Stimulated activated CD8-positive, alpha-beta memory T cell treated with anti-CD3 and anti-CD28 coated beads, Interleukin-4, amount 100 ng/mL, for 48 hours (primary cell): ENCODE measurements at regions not wholly inside any gene's neighbourhood (a gene's known extent, or its start where the extent isn't known, plus 50 kb on each side); places are given as distances from the start of the nearest gene placed in this dataset.

Source experiments
- DNase-seq: peaks from one replicate; pipeline ENCODE4 v3.0.0-alpha.2; 2020

GRCh38 chr4:137661693-137662092, 129.4 kb upstream of the PCDH18 start:
- DNase-seq: no peak

GRCh38 chr4:137660211-137660610, 127.9 kb upstream of the PCDH18 start:
- DNase-seq: no peak

GRCh38 chr4:137659431-137659830, 127.1 kb upstream of the PCDH18 start:
- DNase-seq: no peak

- no peak for DNase-seq
Observed at GRCh38 chr4:137656661-137657060, 124.4 kb upstream of the PCDH18 start.

- DNase-seq: no peak
Observed at GRCh38 chr4:137655302-137655701, 123.0 kb upstream of the PCDH18 start.

GRCh38 chr4:137651128-137651527, 118.8 kb upstream of the PCDH18 start:
- no peak for DNase-seq

GRCh38 chr4:137649711-137650450, 117.6 kb upstream of the PCDH18 start:
- DNase-seq: no peak

- no peak for DNase-seq
Observed at GRCh38 chr4:137648531-137648930, 116.2 kb upstream of the PCDH18 start.

GRCh38 chr4:137647375-137647774, 115.1 kb upstream of the PCDH18 start:
- no peak for DNase-seq

GRCh38 chr4:137644201-137644600, 111.9 kb upstream of the PCDH18 start:
- no peak for DNase-seq

GRCh38 chr4:137641544-137641943, 109.2 kb upstream of the PCDH18 start:
- DNase-seq: no peak

- DNase-seq: no peak
Observed at GRCh38 chr4:137640838-137641158, 108.5 kb upstream of the PCDH18 start.

GRCh38 chr4:137640156-137640837, 108.0 kb upstream of the PCDH18 start:
- no peak for DNase-seq

- DNase-seq: no peak
Observed at GRCh38 chr4:137638934-137639333, 106.6 kb upstream of the PCDH18 start.

GRCh38 chr4:137635601-137636000, 103.3 kb upstream of the PCDH18 start:
- no peak for DNase-seq

GRCh38 chr4:137635108-137635507, 102.8 kb upstream of the PCDH18 start:
- DNase-seq: no peak

- DNase-seq: no peak
Observed at GRCh38 chr4:137632842-137633241, 100.5 kb upstream of the PCDH18 start.

GRCh38 chr4:137631605-137632004, 99.3 kb upstream of the PCDH18 start:
- no peak for DNase-seq

- DNase-seq: no peak
Observed at GRCh38 chr4:137630252-137630651, 98.0 kb upstream of the PCDH18 start.

GRCh38 chr4:137627739-137628460, 95.6 kb upstream of the PCDH18 start:
- DNase-seq: no peak

- no peak for DNase-seq
Observed at GRCh38 chr4:137626942-137627738, 94.8 kb upstream of the PCDH18 start.

GRCh38 chr4:137623013-137623412, 90.7 kb upstream of the PCDH18 start:
- no peak for DNase-seq

- no peak for DNase-seq
Observed at GRCh38 chr4:137621056-137621455, 88.8 kb upstream of the PCDH18 start.
